IMR-90 (cell line): ENCODE measurements at regions not wholly inside any gene's neighbourhood (a gene's known extent, or its start where the extent isn't known, plus 50 kb on each side); places are given as distances from the start of the nearest gene placed in this dataset.

ENCODE experiments used
- ATAC-seq: fragments of 200-7000 bp; cut with Tn5 transposase; 2 replicates; pipeline ENCODE4 v1.9.1; 2020; ENCODE audit warnings: low read depth, mild to moderate bottlenecking, moderate library complexity
- BruUV-seq: library from RNA; stranded (reverse); fragments of 400-500 nt; replicated peaks from 2 replicates; lab custom pipeline; 2021; lab: Mats Ljungman, UMichigan
- CTCF ChIA-PET: fragments of 300-600 bp; formaldehyde crosslinking; extraction: SDS; loops from one replicate; lab custom pipeline; 2021; ENCODE audit warnings: antibody characterized with exemption; lab: Yijun Ruan, JAX
- POLR2A ChIA-PET: fragments of 300-600 bp; sonication (Branson Sonifier 250); formaldehyde crosslinking; loops from one replicate; lab custom pipeline; 2022; ENCODE audit warnings: antibody characterized with exemption; ENCODE audit not compliant: unreplicated experiment; lab: Charles Lee
- DNase-seq: peaks from one replicate; pipeline ENCODE4 v3.0.0; 2013
- H2AFZ ChIP-seq: replicated peaks from 2 replicates; pipeline ENCODE3; 2013; ENCODE audit warnings: low read length, mild to moderate bottlenecking; ENCODE audit not compliant: poor library complexity
- H2AK5ac ChIP-seq: 2 replicates; pipeline ENCODE4 v1.6.1; 2013; ENCODE audit warnings: low read depth, low read length, inconsistent platforms
- H2AK9ac ChIP-seq: replicated peaks from 2 replicates; pipeline ENCODE3; 2013; ENCODE audit warnings: mild to moderate bottlenecking, low read depth, low read length, moderate library complexity; ENCODE audit not compliant: poor library complexity
- H2BK120ac ChIP-seq: 2 replicates; pipeline ENCODE4 v1.6.1; 2013; ENCODE audit warnings: low read depth, low read length, inconsistent platforms
- H2BK15ac ChIP-seq: 3 replicates; pipeline ENCODE4 v1.6.1; 2013; ENCODE audit warnings: low read depth, low read length, inconsistent platforms
- H2BK20ac ChIP-seq: 2 replicates; pipeline ENCODE4 v1.6.1; 2013; ENCODE audit warnings: low read depth, mild to moderate bottlenecking, inconsistent platforms, low read length, moderate library complexity
- H2BK5ac ChIP-seq: 2 replicates; pipeline ENCODE4 v1.6.1; 2013; ENCODE audit warnings: mild to moderate bottlenecking, low read depth, low read length, inconsistent platforms; ENCODE audit not compliant: poor library complexity, severe bottlenecking
- H3K14ac ChIP-seq: replicated peaks from 2 replicates; pipeline ENCODE4 v1.6.1; 2013; ENCODE audit warnings: low read depth, low read length, inconsistent platforms
- H3K18ac ChIP-seq: 2 replicates; pipeline ENCODE4 v1.6.1; 2013; ENCODE audit warnings: low read depth, low read length, control low read depth
- H3K23ac ChIP-seq: 2 replicates; pipeline ENCODE4 v1.6.1; 2013; ENCODE audit warnings: low read depth, low read length, inconsistent platforms
- H3K27ac ChIP-seq: 2 replicates; pipeline ENCODE4 v1.5.1; 2013; ENCODE audit warnings: mild to moderate bottlenecking, control low read depth, low read length; ENCODE audit not compliant: insufficient read depth
- H3K27me3 ChIP-seq: 2 replicates; pipeline ENCODE4 v1.6.1; 2013; ENCODE audit warnings: low read length; ENCODE audit not compliant: control insufficient read depth, insufficient read depth
- H3K36me3 ChIP-seq: 2 replicates; pipeline ENCODE4 v1.6.1; 2013; ENCODE audit warnings: low read length, mixed read lengths; ENCODE audit not compliant: control insufficient read depth, insufficient read depth
- H3K4ac ChIP-seq: 2 replicates; pipeline ENCODE4 v1.6.1; 2013; ENCODE audit warnings: low read depth, low read length, inconsistent platforms
- H3K4me1 ChIP-seq: 2 replicates; pipeline ENCODE4 v1.6.1; 2013; ENCODE audit warnings: low read length, mixed read lengths; ENCODE audit not compliant: control insufficient read depth, insufficient read depth
- H3K4me2 ChIP-seq: 2 replicates; pipeline ENCODE4 v1.6.1; 2013; ENCODE audit warnings: low read depth, mild to moderate bottlenecking, control low read depth, low read length, moderate library complexity
- H3K4me3 ChIP-seq: 2 replicates; pipeline ENCODE4 v1.5.1; 2013; ENCODE audit warnings: low read depth, mild to moderate bottlenecking, control low read depth, low read length, moderate library complexity; ENCODE audit not compliant: insufficient read depth
- H3K56ac ChIP-seq: 2 replicates; pipeline ENCODE4 v1.6.1; 2013; ENCODE audit warnings: low read length, inconsistent platforms; ENCODE audit not compliant: insufficient read depth; ENCODE audit errors: extremely low read depth
- H3K79me1 ChIP-seq, 2 experiments: 2 replicates each; pipeline ENCODE4 v1.6.1; 2013; ENCODE audit warnings: low read length in 2 of 2, inconsistent platforms in 1 of 2, low read depth in 1 of 2
- H3K9ac ChIP-seq: 2 replicates; pipeline ENCODE4 v1.6.1; 2013; ENCODE audit warnings: low read depth, low read length, control low read depth
- H3K9me1 ChIP-seq: 2 replicates; pipeline ENCODE4 v1.6.1; 2013; ENCODE audit warnings: low read length, inconsistent platforms; ENCODE audit not compliant: insufficient read depth
- H3K9me3 ChIP-seq: 2 replicates; pipeline ENCODE4 v1.6.1; 2013; ENCODE audit warnings: low read length; ENCODE audit not compliant: control insufficient read depth, insufficient read depth
- H4K20me1 ChIP-seq: 2 replicates; pipeline ENCODE4 v1.6.1; 2013; ENCODE audit warnings: low read length, inconsistent platforms; ENCODE audit not compliant: insufficient read depth
- H4K5ac ChIP-seq: 2 replicates; pipeline ENCODE4 v1.6.1; 2013; ENCODE audit warnings: mild to moderate bottlenecking, low read depth, low read length, control low read depth
- H4K8ac ChIP-seq, 2 experiments: 2 replicates each; pipeline ENCODE4 v1.6.1; 2013; ENCODE audit warnings: low read depth in 2 of 2, low read length in 2 of 2, control low read depth in 1 of 2, inconsistent platforms in 1 of 2
- H4K91ac ChIP-seq: 2 replicates; pipeline ENCODE4 v1.6.1; 2013; ENCODE audit warnings: low read depth, low read length, inconsistent platforms; ENCODE audit not compliant: insufficient read depth
- BHLHE40 ChIP-seq: fragments of 150-350 bp; IDR thresholded peaks from 2 replicates; pipeline ENCODE4 v1.6.1; 2016; ENCODE audit warnings: mild to moderate bottlenecking, low read depth, low read length
- CEBPB ChIP-seq: IDR thresholded peaks from 2 replicates; pipeline ENCODE4 v1.6.1; 2012; ENCODE audit warnings: low read depth, low read length, improper control_type of control experiment
- CHD1 ChIP-seq: IDR thresholded peaks from 2 replicates; pipeline ENCODE4 v1.6.1; 2012; ENCODE audit warnings: low read depth, low read length, improper control_type of control experiment
- FOS ChIP-seq: fragments of 150-350 bp; IDR thresholded peaks from 2 replicates; pipeline ENCODE4 v1.6.1; 2016; ENCODE audit warnings: low read depth, low read length
- MAFK ChIP-seq: IDR thresholded peaks from 2 replicates; pipeline ENCODE4 v1.6.1; 2012; ENCODE audit warnings: low read depth, low read length, improper control_type of control experiment
- MAZ ChIP-seq: IDR thresholded peaks from 2 replicates; pipeline ENCODE4 v1.6.1; 2012; ENCODE audit warnings: low read depth, mild to moderate bottlenecking, low read length, improper control_type of control experiment, moderate library complexity, borderline replicate concordance
- MXI1 ChIP-seq: IDR thresholded peaks from 2 replicates; pipeline ENCODE4 v1.6.1; 2012; ENCODE audit warnings: low read depth, mild to moderate bottlenecking, low read length, moderate library complexity, borderline replicate concordance
- NFE2L2 ChIP-seq: fragments of 150-350 bp; IDR thresholded peaks from 2 replicates; pipeline ENCODE4 v1.6.1; 2016; ENCODE audit warnings: low read depth, mild to moderate bottlenecking, low read length
- POLR2A ChIP-seq: IDR thresholded peaks from 2 replicates; pipeline ENCODE4 v1.6.1; 2012; ENCODE audit warnings: mild to moderate bottlenecking, low read depth, low read length
- RAD21 ChIP-seq: IDR thresholded peaks from 2 replicates; pipeline ENCODE4 v1.6.1; 2012; ENCODE audit warnings: low read length, improper control_type of control experiment
- RCOR1 ChIP-seq: IDR thresholded peaks from 2 replicates; pipeline ENCODE4 v1.6.1; 2012; ENCODE audit warnings: mild to moderate bottlenecking, low read length, improper control_type of control experiment; ENCODE audit not compliant: insufficient replicate concordance
- RFX5 ChIP-seq: IDR thresholded peaks from 2 replicates; pipeline ENCODE4 v1.8.0; 2012; ENCODE audit warnings: low read depth, mild to moderate bottlenecking, low read length, moderate library complexity
- SMC3 ChIP-seq: fragments of 150-350 bp; IDR thresholded peaks from 2 replicates; pipeline ENCODE4 v1.6.1; 2016; ENCODE audit warnings: low read depth, mild to moderate bottlenecking, antibody characterized with exemption, low read length, moderate library complexity
- WGBS, 2 experiments: methylation state at CpG; one replicate each; pipeline versions ENCODE4 v1.1.5 to v1.1.7; 2013; ENCODE audit warnings: missing lambda C conversion rate in 2 of 2; ENCODE audit not compliant: insufficient read length in 1 of 2; ENCODE audit errors: extremely low coverage in 2 of 2; 5-methylcytosine and 5-hydroxymethylcytosine counted together
- dilution Hi-C: fragments of 300-500 bp; cut with HindIII; formaldehyde crosslinking; loops from one replicate; pipeline ENCODE4 v1.14.3; 2018; ENCODE audit warnings: low sequenced_read_pairs; ENCODE audit not compliant: unreplicated experiment
- in situ Hi-C: fragments of 300-500 bp; cut with MboI; formaldehyde crosslinking; loops from 3 replicates; pipeline ENCODE4 v1.14.3; 2019; ENCODE audit warnings: low sequenced_read_pairs, inconsistent platforms, mixed read lengths
- intact Hi-C: fragments of 100-400 bp; cut with micrococcal nuclease; formaldehyde crosslinking; loops from 2 replicates; pipeline ENCODE4 v1.10.0; 2022
- TF ChIP-seq, protein P1 (sequence below): fragments of 150-350 bp; IDR thresholded peaks from 2 replicates; pipeline ENCODE4 v1.6.1; 2017; ENCODE audit warnings: mild to moderate bottlenecking, antibody characterized with exemption, low read length, low read depth
- TF ChIP-seq, protein P2 (sequence below): conservative IDR thresholded peaks from 2 replicates; pipeline ENCODE4 v1.5.1; 2012; ENCODE audit warnings: mild to moderate bottlenecking, low read depth, low read length, improper control_type of control experiment
- TF ChIP-seq, protein P3 (sequence below): fragments of 150-350 bp; IDR thresholded peaks from 2 replicates; pipeline ENCODE4 v1.6.1; 2016; ENCODE audit warnings: low read depth, mild to moderate bottlenecking, low read length, moderate library complexity, borderline replicate concordance

DNA sequence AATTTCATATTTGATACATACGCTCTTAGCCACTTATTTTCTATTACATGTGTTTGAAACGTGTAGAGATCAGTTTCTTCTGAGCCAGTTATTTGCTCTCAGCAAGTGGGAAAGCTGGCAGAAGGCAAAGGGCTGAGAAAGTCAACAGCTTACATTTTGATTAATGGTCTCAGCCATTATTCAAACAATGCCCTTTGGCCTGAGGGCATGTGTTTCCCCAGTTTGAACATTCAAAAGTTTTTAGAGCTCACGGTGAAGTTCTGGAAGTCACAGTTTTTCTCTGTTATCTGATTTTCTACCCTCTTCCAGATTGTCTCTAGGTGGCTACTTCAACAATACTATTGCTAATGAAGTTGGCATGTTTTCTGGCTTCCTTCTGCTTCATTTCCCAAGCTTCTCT is 591.8 kb upstream of the CPEB2 start:
- no peak for ATAC-seq
- H2BK20ac ChIP-seq: no peak overlapping the region
- H2AK5ac ChIP-seq: no peak overlapping the region
- DNase-seq: no peak
- H3K9ac ChIP-seq: no peak overlapping the region
- no peaks in the 10 kb centered on the region for H3K9me3 ChIP-seq
- H4K20me1 ChIP-seq: no peaks in the 10 kb centered on the region
- in situ Hi-C loops (no loop called here), intact Hi-C loops (no loop called here), dilution Hi-C loops (no loop called here)
- ChIA-PET CTCF (no interaction called here), POLR2A (no interaction called here)
- H3K4me3 ChIP-seq: no peak overlapping the region
- H3K79me1 ChIP-seq: no peaks in the 10 kb centered on the region
- no peak overlapping the region for H3K23ac ChIP-seq
- no peak overlapping the region for H2BK15ac ChIP-seq
- TF ChIP-seq FOS (no peak), RCOR1 (no peak), BHLHE40 (no peak), MAZ (no peak), MXI1 (no peak), CHD1 (no peak), POLR2A (no peak), SMC3 (no peak), MAFK (no peak), NFE2L2 (no peak), CEBPB (no peak), RAD21 (no peak), RFX5 (no peak)
- TF ChIP-seq, protein P1, sequence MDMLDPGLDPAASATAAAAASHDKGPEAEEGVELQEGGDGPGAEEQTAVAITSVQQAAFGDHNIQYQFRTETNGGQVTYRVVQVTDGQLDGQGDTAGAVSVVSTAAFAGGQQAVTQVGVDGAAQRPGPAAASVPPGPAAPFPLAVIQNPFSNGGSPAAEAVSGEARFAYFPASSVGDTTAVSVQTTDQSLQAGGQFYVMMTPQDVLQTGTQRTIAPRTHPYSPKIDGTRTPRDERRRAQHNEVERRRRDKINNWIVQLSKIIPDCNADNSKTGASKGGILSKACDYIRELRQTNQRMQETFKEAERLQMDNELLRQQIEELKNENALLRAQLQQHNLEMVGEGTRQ: no peak
- TF ChIP-seq, protein P2, sequence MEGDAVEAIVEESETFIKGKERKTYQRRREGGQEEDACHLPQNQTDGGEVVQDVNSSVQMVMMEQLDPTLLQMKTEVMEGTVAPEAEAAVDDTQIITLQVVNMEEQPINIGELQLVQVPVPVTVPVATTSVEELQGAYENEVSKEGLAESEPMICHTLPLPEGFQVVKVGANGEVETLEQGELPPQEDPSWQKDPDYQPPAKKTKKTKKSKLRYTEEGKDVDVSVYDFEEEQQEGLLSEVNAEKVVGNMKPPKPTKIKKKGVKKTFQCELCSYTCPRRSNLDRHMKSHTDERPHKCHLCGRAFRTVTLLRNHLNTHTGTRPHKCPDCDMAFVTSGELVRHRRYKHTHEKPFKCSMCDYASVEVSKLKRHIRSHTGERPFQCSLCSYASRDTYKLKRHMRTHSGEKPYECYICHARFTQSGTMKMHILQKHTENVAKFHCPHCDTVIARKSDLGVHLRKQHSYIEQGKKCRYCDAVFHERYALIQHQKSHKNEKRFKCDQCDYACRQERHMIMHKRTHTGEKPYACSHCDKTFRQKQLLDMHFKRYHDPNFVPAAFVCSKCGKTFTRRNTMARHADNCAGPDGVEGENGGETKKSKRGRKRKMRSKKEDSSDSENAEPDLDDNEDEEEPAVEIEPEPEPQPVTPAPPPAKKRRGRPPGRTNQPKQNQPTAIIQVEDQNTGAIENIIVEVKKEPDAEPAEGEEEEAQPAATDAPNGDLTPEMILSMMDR: no peak
- TF ChIP-seq, protein P3, sequence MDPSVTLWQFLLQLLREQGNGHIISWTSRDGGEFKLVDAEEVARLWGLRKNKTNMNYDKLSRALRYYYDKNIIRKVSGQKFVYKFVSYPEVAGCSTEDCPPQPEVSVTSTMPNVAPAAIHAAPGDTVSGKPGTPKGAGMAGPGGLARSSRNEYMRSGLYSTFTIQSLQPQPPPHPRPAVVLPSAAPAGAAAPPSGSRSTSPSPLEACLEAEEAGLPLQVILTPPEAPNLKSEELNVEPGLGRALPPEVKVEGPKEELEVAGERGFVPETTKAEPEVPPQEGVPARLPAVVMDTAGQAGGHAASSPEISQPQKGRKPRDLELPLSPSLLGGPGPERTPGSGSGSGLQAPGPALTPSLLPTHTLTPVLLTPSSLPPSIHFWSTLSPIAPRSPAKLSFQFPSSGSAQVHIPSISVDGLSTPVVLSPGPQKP: no peak
- H3K4me2 ChIP-seq: no peak overlapping the region
- no peak overlapping the region for H4K91ac ChIP-seq
- H3K36me3 ChIP-seq: no peaks in the 10 kb centered on the region
- no peak overlapping the region for H4K5ac ChIP-seq
- no peak overlapping the region for H2AK9ac ChIP-seq
- H3K56ac ChIP-seq: no peak overlapping the region
- BruUV-seq: no TSS peak
- H2BK5ac ChIP-seq: no peak overlapping the region
- no peaks in the 10 kb centered on the region for H3K9me1 ChIP-seq
- no peaks in the 10 kb centered on the region for H3K4me1 ChIP-seq
- no peaks in the 10 kb centered on the region for H3K27me3 ChIP-seq
- H2BK120ac ChIP-seq: no peak overlapping the region
- H2AFZ ChIP-seq: no peak overlapping the region
- H3K4ac ChIP-seq: no peak overlapping the region
- H4K8ac ChIP-seq: no peak overlapping the region
- no CpG with 5 or more reads among the region's 3 CpGs for WGBS, 2 experiments
- no peak overlapping the region for H3K14ac ChIP-seq
- no peak overlapping the region for H3K18ac ChIP-seq
- no peak overlapping the region for H3K27ac ChIP-seq
